ENCODE measurements at regions not wholly inside any gene's neighbourhood (a gene's known extent, or its start where the extent isn't known, plus 50 kb on each side); places are given as distances from the start of the nearest gene placed in this dataset.

GRCh38 chr4:178351185-178351584, 908.9 kb upstream of the AGA start:
- BruUV-seq (replicated peaks) = no TSS peak
- POLR2A ChIA-PET = no interaction called here
- no peaks in the 10 kb centered on the region for H3K4me1 ChIP-seq
- no peak for DNase-seq
- H3K36me3 ChIP-seq (ENCODE audit: control insufficient read depth, insufficient read depth, low read length) = no peaks in the 10 kb centered on the region
- no peak overlapping the region for H3K4me3 ChIP-seq (ENCODE audit: low read depth, low read length)
- H3K27me3 Mint-ChIP-seq (ENCODE audit: insufficient read depth, unreplicated experiment) = no peaks in the 10 kb centered on the region
- CTCF ChIA-PET = no interaction called here
- no peak for TF ChIP-seq CTCF (IDR thresholded peaks at IDR 0.05; ENCODE audit: insufficient read depth in 1 of 2, low read depth in 1 of 2, low read length in 1 of 2, severe bottlenecking in 1 of 2, unreplicated experiment in 1 of 2)
- no peak overlapping the region for H3K27ac Mint-ChIP-seq (ENCODE audit: unreplicated experiment)
- no peaks in the 10 kb centered on the region for H3K9me3 Mint-ChIP-seq (ENCODE audit: unreplicated experiment)
- no peak overlapping the region for H3K4me3 Mint-ChIP-seq (ENCODE audit: unreplicated experiment)
- intact Hi-C loops (cut with micrococcal nuclease; ENCODE audit: unreplicated experiment) = no loop called here
- no peaks in the 10 kb centered on the region for H3K36me3 Mint-ChIP-seq (ENCODE audit: insufficient read depth, unreplicated experiment)
- H3K9me3 ChIP-seq = no peaks in the 10 kb centered on the region
- H3K27me3 ChIP-seq (replicated peaks; ENCODE audit: control insufficient read depth, insufficient read depth, low read length) = no peaks in the 10 kb centered on the region
- no peaks in the 10 kb centered on the region for H3K4me1 Mint-ChIP-seq (ENCODE audit: low read depth, unreplicated experiment)

DNA sequence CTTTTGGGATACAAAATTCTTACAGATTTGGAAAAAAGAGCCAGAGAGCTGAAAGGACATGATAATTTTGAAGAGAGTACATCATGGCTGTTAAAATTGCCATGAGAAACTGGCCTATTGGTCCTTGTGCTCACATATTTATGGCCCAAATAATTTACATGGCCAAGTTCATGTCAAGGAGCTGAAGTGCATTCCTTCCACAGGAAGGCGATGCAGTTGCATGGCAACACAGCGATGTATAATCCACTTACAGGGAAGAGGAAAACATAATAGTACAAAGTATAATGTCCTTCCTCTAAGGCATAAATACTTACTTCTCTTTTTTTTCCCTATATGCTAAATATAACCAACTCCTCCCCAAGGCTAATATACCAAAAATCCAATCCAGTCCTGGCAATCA, 914.5 kb upstream of the AGA start:
- Mint-ChIP-seq H3K27me3 (ENCODE audit: insufficient read depth, unreplicated experiment) (no peaks in the 10 kb centered on the region), H3K27ac (ENCODE audit: unreplicated experiment) (no peak overlapping the region), H3K9me3 (ENCODE audit: unreplicated experiment) (no peaks in the 10 kb centered on the region), H3K4me3 (ENCODE audit: unreplicated experiment) (no peak overlapping the region), H3K4me1 (ENCODE audit: low read depth, unreplicated experiment) (no peaks in the 10 kb centered on the region), H3K36me3 (ENCODE audit: insufficient read depth, unreplicated experiment) (no peaks in the 10 kb centered on the region)
- no peaks in the 10 kb centered on the region for H3K36me3 ChIP-seq (ENCODE audit: control insufficient read depth, insufficient read depth, low read length)
- H3K9me3 ChIP-seq = no peaks in the 10 kb centered on the region
- TF ChIP-seq CTCF (IDR thresholded peaks at IDR 0.05; ENCODE audit: insufficient read depth in 1 of 2, low read depth in 1 of 2, low read length in 1 of 2, severe bottlenecking in 1 of 2, unreplicated experiment in 1 of 2) = no peak
- DNase-seq = no peak
- BruUV-seq (replicated peaks) = no TSS peak
- no peaks in the 10 kb centered on the region for H3K27me3 ChIP-seq (replicated peaks; ENCODE audit: control insufficient read depth, insufficient read depth, low read length)
- ChIA-PET CTCF (no interaction called here), POLR2A (no interaction called here)
- intact Hi-C loops (cut with micrococcal nuclease; ENCODE audit: unreplicated experiment) = no loop called here
- H3K4me3 ChIP-seq (ENCODE audit: low read depth, low read length) = no peak overlapping the region
- H3K4me1 ChIP-seq = no peaks in the 10 kb centered on the region

DNA sequence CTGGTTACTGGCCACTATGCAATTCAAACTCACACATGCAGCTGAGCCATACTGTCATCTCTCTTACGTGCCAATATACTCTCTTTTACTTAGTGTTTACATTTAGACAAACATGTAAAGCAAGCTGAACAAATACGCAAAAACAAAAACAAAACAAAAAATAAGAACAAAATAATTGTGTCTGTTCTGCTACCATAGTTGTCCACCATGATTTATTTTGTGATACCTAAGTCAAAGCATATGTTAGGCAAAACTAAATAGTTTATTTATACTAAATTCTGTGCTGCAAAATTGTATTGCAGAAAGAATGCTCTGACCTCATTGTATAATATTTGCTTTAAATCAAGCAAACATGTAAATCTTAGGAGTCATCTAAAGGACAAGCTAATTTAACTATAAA, 943.2 kb upstream of the AGA start:
- intact Hi-C loops (cut with micrococcal nuclease; ENCODE audit: unreplicated experiment) = no loop called here
- no peaks in the 10 kb centered on the region for H3K27me3 ChIP-seq (replicated peaks; ENCODE audit: control insufficient read depth, insufficient read depth, low read length)
- ChIA-PET POLR2A (no interaction called here), CTCF (no interaction called here)
- H3K27me3 Mint-ChIP-seq (ENCODE audit: insufficient read depth, unreplicated experiment) = no peaks in the 10 kb centered on the region
- DNase-seq = no peak
- no peaks in the 10 kb centered on the region for H3K36me3 Mint-ChIP-seq (ENCODE audit: insufficient read depth, unreplicated experiment)
- H3K36me3 ChIP-seq (ENCODE audit: control insufficient read depth, insufficient read depth, low read length) = no peaks in the 10 kb centered on the region
- no peaks in the 10 kb centered on the region for H3K4me1 ChIP-seq
- no peak overlapping the region for H3K4me3 Mint-ChIP-seq (ENCODE audit: unreplicated experiment)
- no peaks in the 10 kb centered on the region for H3K4me1 Mint-ChIP-seq (ENCODE audit: low read depth, unreplicated experiment)
- no peaks in the 10 kb centered on the region for H3K9me3 ChIP-seq
- no peaks in the 10 kb centered on the region for H3K9me3 Mint-ChIP-seq (ENCODE audit: unreplicated experiment)
- H3K4me3 ChIP-seq (ENCODE audit: low read depth, low read length) = no peak overlapping the region
- no TSS peak for BruUV-seq (replicated peaks)
- H3K27ac Mint-ChIP-seq (ENCODE audit: unreplicated experiment) = no peak overlapping the region
- no peak for TF ChIP-seq CTCF (IDR thresholded peaks at IDR 0.05; ENCODE audit: insufficient read depth in 1 of 2, low read depth in 1 of 2, low read length in 1 of 2, severe bottlenecking in 1 of 2, unreplicated experiment in 1 of 2)

Data from Caco-2 (cell line).